ENCODE measurements at regions not wholly inside any gene's neighbourhood (a gene's known extent, or its start where the extent isn't known, plus 50 kb on each side); places are given as distances from the start of the nearest gene placed in this dataset.
"Not testable (repeated sequence)": the region's sequence is repeated elsewhere in the genome, so short reads cannot be mapped to it uniquely, and the experiment has no call there.

DNA sequence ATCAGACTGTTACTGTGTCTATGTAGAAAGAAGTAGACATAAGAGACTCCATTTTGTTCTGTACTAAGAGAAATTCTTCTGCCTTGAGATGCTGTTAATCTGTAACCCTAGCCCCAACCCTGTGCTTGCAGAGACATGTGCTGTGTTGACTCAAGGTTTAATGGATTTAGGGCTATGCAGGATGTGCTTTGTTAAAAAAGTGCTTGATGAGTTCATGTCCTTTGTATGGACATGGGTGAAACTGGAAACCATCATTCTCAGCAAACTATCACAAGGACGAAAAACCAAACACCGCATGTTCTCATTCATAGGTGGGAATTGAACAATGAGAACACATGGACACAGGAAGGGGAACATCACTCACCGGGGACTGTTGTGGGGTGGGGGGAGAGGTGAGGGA, 1398.7 kb downstream of the UQCRFS1 start:
- TF ChIP-seq, protein P1, sequence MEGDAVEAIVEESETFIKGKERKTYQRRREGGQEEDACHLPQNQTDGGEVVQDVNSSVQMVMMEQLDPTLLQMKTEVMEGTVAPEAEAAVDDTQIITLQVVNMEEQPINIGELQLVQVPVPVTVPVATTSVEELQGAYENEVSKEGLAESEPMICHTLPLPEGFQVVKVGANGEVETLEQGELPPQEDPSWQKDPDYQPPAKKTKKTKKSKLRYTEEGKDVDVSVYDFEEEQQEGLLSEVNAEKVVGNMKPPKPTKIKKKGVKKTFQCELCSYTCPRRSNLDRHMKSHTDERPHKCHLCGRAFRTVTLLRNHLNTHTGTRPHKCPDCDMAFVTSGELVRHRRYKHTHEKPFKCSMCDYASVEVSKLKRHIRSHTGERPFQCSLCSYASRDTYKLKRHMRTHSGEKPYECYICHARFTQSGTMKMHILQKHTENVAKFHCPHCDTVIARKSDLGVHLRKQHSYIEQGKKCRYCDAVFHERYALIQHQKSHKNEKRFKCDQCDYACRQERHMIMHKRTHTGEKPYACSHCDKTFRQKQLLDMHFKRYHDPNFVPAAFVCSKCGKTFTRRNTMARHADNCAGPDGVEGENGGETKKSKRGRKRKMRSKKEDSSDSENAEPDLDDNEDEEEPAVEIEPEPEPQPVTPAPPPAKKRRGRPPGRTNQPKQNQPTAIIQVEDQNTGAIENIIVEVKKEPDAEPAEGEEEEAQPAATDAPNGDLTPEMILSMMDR (IDR thresholded peaks at IDR 0.05), result not testable (repeated sequence)
- not testable (repeated sequence) for TF ChIP-seq POLR2A (IDR thresholded peaks at IDR 0.05)

Measured in heart left ventricle (tissue), 13 donors.